22Rv1 (cell line): ENCODE measurements at regions not wholly inside any gene's neighbourhood (a gene's known extent, or its start where the extent isn't known, plus 50 kb on each side); places are given as distances from the start of the nearest gene placed in this dataset.

Experiments used
- H3K27ac ChIP-seq: fragments of 450-650 bp; 2 replicates; pipeline ENCODE4 v1.5.1; 2017
- ZFX ChIP-seq: fragments of 450-650 bp; IDR thresholded peaks from 2 replicates; pipeline ENCODE4 v1.6.1; 2017; ENCODE audit warnings: antibody characterized with exemption, borderline replicate concordance
- TF ChIP-seq, protein P1 (sequence below): fragments of 450-650 bp; IDR thresholded peaks from 2 replicates; pipeline ENCODE4 v1.5.1; 2017; ENCODE audit warnings: mild to moderate bottlenecking

DNA sequence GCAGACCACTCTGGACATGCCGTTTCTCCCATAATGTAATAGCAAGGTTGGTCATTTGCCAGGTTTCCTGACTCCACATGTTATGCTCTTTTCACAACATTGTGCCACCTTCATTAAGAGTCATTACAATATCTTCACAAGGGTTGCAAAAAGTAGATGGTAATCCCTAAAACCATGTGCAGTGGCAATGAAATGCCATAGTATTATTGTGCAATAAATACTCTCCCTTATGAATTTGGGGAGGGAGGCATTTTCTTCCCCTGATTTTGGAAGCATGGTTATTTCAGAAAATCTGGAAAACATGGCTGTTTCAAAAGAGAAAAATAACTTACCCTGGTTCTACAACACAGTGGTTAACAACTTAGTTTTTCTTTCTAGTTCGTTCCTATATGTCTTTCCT lies 75.1 kb downstream of the BLTP1 start:
- TF ChIP-seq, protein P1, sequence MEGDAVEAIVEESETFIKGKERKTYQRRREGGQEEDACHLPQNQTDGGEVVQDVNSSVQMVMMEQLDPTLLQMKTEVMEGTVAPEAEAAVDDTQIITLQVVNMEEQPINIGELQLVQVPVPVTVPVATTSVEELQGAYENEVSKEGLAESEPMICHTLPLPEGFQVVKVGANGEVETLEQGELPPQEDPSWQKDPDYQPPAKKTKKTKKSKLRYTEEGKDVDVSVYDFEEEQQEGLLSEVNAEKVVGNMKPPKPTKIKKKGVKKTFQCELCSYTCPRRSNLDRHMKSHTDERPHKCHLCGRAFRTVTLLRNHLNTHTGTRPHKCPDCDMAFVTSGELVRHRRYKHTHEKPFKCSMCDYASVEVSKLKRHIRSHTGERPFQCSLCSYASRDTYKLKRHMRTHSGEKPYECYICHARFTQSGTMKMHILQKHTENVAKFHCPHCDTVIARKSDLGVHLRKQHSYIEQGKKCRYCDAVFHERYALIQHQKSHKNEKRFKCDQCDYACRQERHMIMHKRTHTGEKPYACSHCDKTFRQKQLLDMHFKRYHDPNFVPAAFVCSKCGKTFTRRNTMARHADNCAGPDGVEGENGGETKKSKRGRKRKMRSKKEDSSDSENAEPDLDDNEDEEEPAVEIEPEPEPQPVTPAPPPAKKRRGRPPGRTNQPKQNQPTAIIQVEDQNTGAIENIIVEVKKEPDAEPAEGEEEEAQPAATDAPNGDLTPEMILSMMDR: no peak
- TF ChIP-seq ZFX: no peak
- no peak overlapping the region for H3K27ac ChIP-seq

GRCh38 chr4:122229857-122230256 lies 77.7 kb downstream of the BLTP1 start:
- TF ChIP-seq, protein P1: no peak
- H3K27ac ChIP-seq: no peak overlapping the region

DNA sequence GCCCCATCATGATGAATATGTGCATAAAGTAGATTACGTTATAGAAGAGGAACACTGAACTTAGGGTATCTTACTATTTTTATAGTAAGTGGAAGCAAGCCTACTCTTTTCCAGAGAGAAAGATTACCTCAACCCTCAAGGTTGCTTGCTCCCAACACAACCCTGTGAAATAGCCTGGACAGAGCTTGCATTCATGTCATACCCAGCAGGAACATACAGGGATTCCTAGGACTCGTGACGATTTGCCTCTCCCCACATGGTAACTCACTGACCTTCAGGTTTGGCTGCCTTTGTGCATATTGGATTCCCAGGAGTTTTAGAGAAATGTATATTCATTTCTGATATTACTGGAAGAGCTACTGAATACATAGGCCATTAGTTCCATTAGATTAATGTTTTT lies 80.5 kb downstream of the BLTP1 start:
- TF ChIP-seq ZFX: no peak
- TF ChIP-seq, protein P1: no peak
- H3K27ac ChIP-seq: no peak overlapping the region

GRCh38 chr4:122234686-122235085 lies 82.6 kb downstream of the BLTP1 start:
- no peak overlapping the region for H3K27ac ChIP-seq
- TF ChIP-seq, protein P1: no peak
- no peak for TF ChIP-seq ZFX

- TF ChIP-seq ZFX: no peak
- TF ChIP-seq, protein P1: no peak
- H3K27ac ChIP-seq: no peak overlapping the region
Observed at GRCh38 chr4:122243785-122244184, 91.7 kb downstream of the BLTP1 start.

GRCh38 chr4:122244764-122245163 lies 92.6 kb downstream of the BLTP1 start:
- no peak overlapping the region for H3K27ac ChIP-seq
- TF ChIP-seq, protein P1: no peak
- TF ChIP-seq ZFX: no peak

DNA sequence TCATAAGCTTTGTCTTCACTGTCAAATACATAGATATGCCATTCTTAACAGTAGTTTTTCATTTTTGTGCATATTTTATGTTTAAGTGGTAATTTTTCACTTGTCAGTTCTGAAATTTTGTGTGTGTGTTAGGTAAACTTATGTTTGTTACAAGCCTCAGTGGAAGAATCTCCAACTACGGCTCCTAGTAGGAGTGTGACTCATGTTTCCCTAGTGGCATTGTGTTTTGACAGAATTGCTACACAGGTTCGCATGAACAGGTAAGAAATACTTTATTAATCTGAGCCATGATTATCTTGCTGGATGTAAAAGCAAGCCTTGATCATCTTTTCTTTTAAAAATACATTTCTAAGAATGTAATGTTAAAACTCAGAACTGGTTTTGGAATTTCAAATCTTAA lies 94.4 kb downstream of the BLTP1 start:
- no peak for TF ChIP-seq ZFX
- TF ChIP-seq, protein P1: no peak
- H3K27ac ChIP-seq: peak overlapping the region; percentile 21; the same call in 1 of the 2 replicates
